GM23248 (cell line): ENCODE measurements at regions not wholly inside any gene's neighbourhood (a gene's known extent, or its start where the extent isn't known, plus 50 kb on each side); places are given as distances from the start of the nearest gene placed in this dataset.

Experiments
- EZH2 ChIP-seq: fragments of 200-600 bp; sonication (generic); IDR thresholded peaks from 2 replicates; pipeline ENCODE4 v1.6.1; 2018; ENCODE audit warnings: antibody characterized with exemption, mild to moderate bottlenecking; ENCODE audit not compliant: insufficient read depth, poor library complexity, severe bottlenecking
- EZH2phosphoT487 ChIP-seq: fragments of 200-600 bp; sonication (generic); IDR thresholded peaks from 2 replicates; pipeline ENCODE4 v1.6.1; 2018; ENCODE audit warnings: antibody characterized with exemption, moderate library complexity, mild to moderate bottlenecking, low read depth; ENCODE audit not compliant: insufficient read depth

- no peak for TF ChIP-seq EZH2phosphoT487
- TF ChIP-seq EZH2 = no peak
Measured at GRCh38 chr15:57881361-57881760, 174.8 kb downstream of the POLR2M start.
